Nephron (organoid): ENCODE measurements at regions not wholly inside any gene's neighbourhood (a gene's known extent, or its start where the extent isn't known, plus 50 kb on each side); places are given as distances from the start of the nearest gene placed in this dataset.

ENCODE experiments used
- H3K27ac Mint-ChIP-seq, 3 experiments: 2 replicates each; pipeline ENCODE4 v1.8.0; 2020; ENCODE audit warnings: mixed read lengths in 3 of 3, mild to moderate bottlenecking in 2 of 3, moderate library complexity in 1 of 3
- H3K27me3 Mint-ChIP-seq: 2 replicates; pipeline ENCODE4 v1.8.0; 2021; ENCODE audit warnings: low read depth, mild to moderate bottlenecking, moderate library complexity, mixed read lengths
- H3K36me3 Mint-ChIP-seq: 2 replicates; pipeline ENCODE4 v1.8.0; 2020; ENCODE audit warnings: low read depth, mixed read lengths
- H3K4me1 Mint-ChIP-seq: 2 replicates; pipeline ENCODE4 v1.8.0; 2020; ENCODE audit warnings: mixed read lengths
- H3K4me3 Mint-ChIP-seq, 3 experiments: 2 replicates each; pipeline ENCODE4 v1.8.0; 2020; ENCODE audit warnings: mild to moderate bottlenecking in 3 of 3, mixed read lengths in 3 of 3, moderate library complexity in 2 of 3
- H3K9me3 Mint-ChIP-seq: 2 replicates; pipeline ENCODE4 v1.8.0; 2020; ENCODE audit warnings: mixed read lengths
- CTCF ChIP-seq, 3 experiments: fragments of 200-600 bp; sonication (generic); IDR thresholded peaks; one replicate each; pipeline ENCODE4 v1.5.0; 2021; ENCODE audit warnings: antibody characterized with exemption in 3 of 3; ENCODE audit not compliant: unreplicated experiment in 3 of 3

- Mint-ChIP-seq H3K9me3 (peaks cover 2% of the 10 kb centered on the region), H3K27me3 (no peaks in the 10 kb centered on the region), H3K4me3 (no peak overlapping the region), H3K4me1 (peaks cover 27% of the 10 kb centered on the region), H3K27ac (peak overlapping the region; percentile 61 to 77 (median 75)), H3K36me3 (no peaks in the 10 kb centered on the region)
- no peak for TF ChIP-seq CTCF (IDR thresholded peaks at IDR 0.05; ENCODE audit: unreplicated experiment in 3 of 3)
These were observed 630.3 kb upstream of the KLHL4 start for GRCh38 chrX:86887341-86887740.

- Mint-ChIP-seq H3K27me3 (no peaks in the 10 kb centered on the region), H3K4me1 (no peaks in the 10 kb centered on the region), H3K27ac (no peak overlapping the region), H3K9me3 (no peaks in the 10 kb centered on the region), H3K36me3 (no peaks in the 10 kb centered on the region), H3K4me3 (no peak overlapping the region)
- TF ChIP-seq CTCF (IDR thresholded peaks at IDR 0.05; ENCODE audit: unreplicated experiment in 3 of 3) = no peak
These were observed 607.6 kb upstream of the KLHL4 start for GRCh38 chrX:86910027-86910426.

DNA sequence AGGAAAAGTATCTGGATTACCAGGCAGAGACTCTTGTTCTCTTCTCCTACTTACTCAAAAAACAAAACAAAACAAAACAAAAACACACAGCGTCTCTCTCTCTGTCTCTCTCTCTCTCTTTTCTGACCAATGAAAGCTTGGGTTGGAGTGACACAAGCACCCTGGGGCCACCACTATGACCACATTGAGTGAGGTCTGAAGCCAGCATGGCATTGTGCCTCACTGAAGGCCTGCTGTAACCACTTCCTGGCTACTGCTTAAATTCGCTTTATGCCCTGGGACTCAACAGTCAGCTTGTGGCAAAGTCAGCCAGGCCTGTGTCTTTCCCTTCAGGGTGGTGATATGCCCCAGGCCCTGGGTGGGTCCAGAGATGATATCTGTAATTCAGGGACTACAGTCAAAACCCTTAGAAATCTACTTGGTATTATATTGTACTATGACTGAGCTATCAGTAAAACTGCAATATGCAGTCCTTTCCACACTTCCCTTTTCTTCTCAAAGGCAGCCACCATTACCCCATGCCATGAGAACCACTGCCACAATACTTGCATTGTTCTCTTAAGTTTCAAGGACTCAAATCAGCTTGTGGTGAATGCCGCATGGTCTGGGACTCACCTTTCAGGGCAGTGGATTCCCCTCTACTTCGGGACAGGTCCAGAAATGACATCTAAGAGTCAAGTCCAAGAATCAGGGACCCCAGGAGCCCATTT, 606.8 kb upstream of the KLHL4 start:
- TF ChIP-seq CTCF (IDR thresholded peaks at IDR 0.05; ENCODE audit: unreplicated experiment in 3 of 3) = no peak
- Mint-ChIP-seq H3K27ac (no peak overlapping the region), H3K4me3 (no peak overlapping the region)

GRCh38 chrX:86914569-86914968, 603.0 kb upstream of the KLHL4 start:
- no peak for TF ChIP-seq CTCF (IDR thresholded peaks at IDR 0.05; ENCODE audit: unreplicated experiment in 3 of 3)
- H3K4me1 Mint-ChIP-seq = no peaks in the 10 kb centered on the region

More for the DNA sequence above, 606.8 kb upstream of the KLHL4 start:
- H3K4me1 Mint-ChIP-seq = no peaks in the 10 kb centered on the region
- no peaks in the 10 kb centered on the region for H3K36me3 Mint-ChIP-seq
- no peaks in the 10 kb centered on the region for H3K27me3 Mint-ChIP-seq
- no peaks in the 10 kb centered on the region for H3K9me3 Mint-ChIP-seq

DNA sequence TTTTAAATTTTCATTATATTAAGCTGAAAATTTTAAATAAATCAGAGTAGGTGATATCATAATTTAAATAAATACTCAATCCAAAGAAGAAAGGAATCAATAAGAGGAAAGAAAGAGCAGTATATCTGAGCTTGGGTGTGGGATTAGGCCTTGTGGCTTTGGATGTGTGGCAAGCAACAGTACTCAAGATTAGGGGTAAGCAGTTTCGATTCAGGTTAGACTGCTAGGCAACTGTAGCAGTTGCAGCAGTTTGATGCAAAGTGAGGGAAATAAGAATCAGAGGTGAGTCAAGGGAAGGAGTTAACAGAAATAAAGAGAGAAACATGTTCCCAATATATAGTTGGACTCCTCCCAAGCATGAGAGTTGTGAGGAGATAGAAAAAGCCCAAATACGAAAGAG, 599.6 kb upstream of the KLHL4 start:
- Mint-ChIP-seq H3K9me3 (no peaks in the 10 kb centered on the region), H3K36me3 (no peaks in the 10 kb centered on the region), H3K4me1 (no peaks in the 10 kb centered on the region), H3K27me3 (no peaks in the 10 kb centered on the region), H3K27ac (no peak overlapping the region), H3K4me3 (no peak overlapping the region)
- TF ChIP-seq CTCF (IDR thresholded peaks at IDR 0.05; ENCODE audit: unreplicated experiment in 3 of 3) = no peak

More at GRCh38 chrX:86914569-86914968, 603.0 kb upstream of the KLHL4 start:
- Mint-ChIP-seq H3K36me3 (no peaks in the 10 kb centered on the region), H3K27ac (no peak overlapping the region), H3K27me3 (no peaks in the 10 kb centered on the region), H3K9me3 (no peaks in the 10 kb centered on the region), H3K4me3 (no peak overlapping the region)

DNA sequence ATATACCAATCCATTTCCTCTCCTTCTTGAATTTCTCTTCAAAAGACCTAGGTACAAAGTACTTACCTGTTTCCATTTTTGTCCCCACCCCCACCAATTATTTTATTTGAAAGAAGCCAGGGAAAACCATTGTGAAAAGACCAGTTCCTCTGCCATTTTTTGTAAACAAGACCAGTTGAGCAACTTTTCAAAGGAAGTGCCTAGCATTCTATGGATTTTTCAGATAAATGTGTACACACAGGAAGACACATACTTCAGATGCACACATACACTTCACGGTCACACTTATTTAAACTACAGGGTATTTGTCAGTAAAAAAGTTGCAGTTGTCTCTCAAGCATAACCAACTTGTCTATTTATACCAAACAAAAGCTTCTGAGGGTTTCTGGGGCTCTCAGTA, 587.2 kb upstream of the KLHL4 start:
- H3K27ac Mint-ChIP-seq = no peak overlapping the region
- no peaks in the 10 kb centered on the region for H3K36me3 Mint-ChIP-seq
- H3K9me3 Mint-ChIP-seq = peaks cover 11% of the 10 kb centered on the region
- no peaks in the 10 kb centered on the region for H3K4me1 Mint-ChIP-seq
- no peak for TF ChIP-seq CTCF (IDR thresholded peaks at IDR 0.05; ENCODE audit: unreplicated experiment in 3 of 3)
- H3K27me3 Mint-ChIP-seq = no peaks in the 10 kb centered on the region
- H3K4me3 Mint-ChIP-seq = no peak overlapping the region
